CD8-positive, alpha-beta memory T cell (primary cell): ENCODE measurements at regions not wholly inside any gene's neighbourhood (a gene's known extent, or its start where the extent isn't known, plus 50 kb on each side); places are given as distances from the start of the nearest gene placed in this dataset.

Experiments used
- CTCF ChIA-PET: fragments of 350-600 bp; sonication (Branson Sonifier 250); formaldehyde crosslinking; loops from one replicate; lab custom pipeline; 2021; ENCODE audit warnings: antibody characterized with exemption; lab: Charles Lee
- POLR2A ChIA-PET: fragments of 350-600 bp; sonication (Branson Sonifier 250); formaldehyde crosslinking; loops from one replicate; lab custom pipeline; 2021; ENCODE audit warnings: antibody characterized with exemption; lab: Charles Lee
- DNase-seq, 5 donors: peaks; one replicate each; pipeline versions ENCODE4 v3.0.0 to v3.0.0-alpha.2; 2020 to 2022; ENCODE audit warnings: mixed read lengths in 1 of 5
- H3K27ac ChIP-seq: one replicate; pipeline ENCODE4 v1.7.0; 2013; ENCODE audit warnings: low read depth, mild to moderate bottlenecking, low read length, moderate library complexity
- H3K27me3 ChIP-seq: 2 replicates; pipeline ENCODE4 v1.7.0; 2013; ENCODE audit warnings: low read length, mild to moderate bottlenecking; ENCODE audit not compliant: insufficient read depth, poor library complexity, severe bottlenecking
- H3K36me3 ChIP-seq: 2 replicates; pipeline ENCODE4 v1.7.0; 2013; ENCODE audit warnings: mild to moderate bottlenecking, low read length, moderate library complexity; ENCODE audit not compliant: insufficient read depth
- H3K4me1 ChIP-seq: 2 replicates; pipeline ENCODE4 v1.7.0; 2013; ENCODE audit warnings: mild to moderate bottlenecking, low read length, moderate library complexity; ENCODE audit not compliant: insufficient read depth
- H3K4me3 ChIP-seq: 2 replicates; pipeline ENCODE4 v1.7.0; 2013; ENCODE audit warnings: mild to moderate bottlenecking, low read length
- H3K9me3 ChIP-seq: 2 replicates; pipeline ENCODE4 v1.7.0; 2013; ENCODE audit warnings: mild to moderate bottlenecking, low read length
- H3K27ac Mint-ChIP-seq, 8 donors: one replicate each; pipeline ENCODE4 v1.8.0; 2020 to 2021; ENCODE audit warnings: mixed read lengths in 8 of 8, mild to moderate bottlenecking in 6 of 8, inconsistent platforms in 3 of 8, moderate library complexity in 3 of 8
- H3K27me3 Mint-ChIP-seq, 2 donors: one replicate each; pipeline ENCODE4 v1.8.0; 2020 to 2021; ENCODE audit warnings: mixed read lengths in 2 of 2, mild to moderate bottlenecking in 1 of 2, moderate library complexity in 1 of 2
- H3K36me3 Mint-ChIP-seq, 3 donors: one replicate each; pipeline ENCODE4 v1.8.0; 2020 to 2021; ENCODE audit warnings: mixed read lengths in 3 of 3, inconsistent platforms in 1 of 3, mild to moderate bottlenecking in 1 of 3
- H3K4me1 Mint-ChIP-seq, 3 donors: one replicate each; pipeline ENCODE4 v1.8.0; 2020 to 2021; ENCODE audit warnings: mixed read lengths in 3 of 3, inconsistent platforms in 1 of 3, mild to moderate bottlenecking in 1 of 3
- H3K4me3 Mint-ChIP-seq, 7 donors: one replicate each; pipeline ENCODE4 v1.8.0; 2020 to 2021; ENCODE audit warnings: mixed read lengths in 7 of 7, mild to moderate bottlenecking in 6 of 7, moderate library complexity in 4 of 7, inconsistent platforms in 2 of 7
- H3K9me3 Mint-ChIP-seq, 5 donors: one replicate each; pipeline ENCODE4 v1.8.0; 2020 to 2022; ENCODE audit warnings: mixed read lengths in 5 of 5, mild to moderate bottlenecking in 3 of 5, moderate library complexity in 2 of 5, inconsistent platforms in 1 of 5

GRCh38 chr5:42912184-42912798 lies 100.6 kb upstream of the SELENOP start:
- no peaks in the 10 kb centered on the region for H3K9me3 Mint-ChIP-seq
- no peaks in the 10 kb centered on the region for H3K36me3 ChIP-seq
- H3K27ac Mint-ChIP-seq, result peak overlapping the region in 2 of 8 donors; percentile 34 to 36
- peaks cover 1 to 4% of the 10 kb centered on the region in 2 donors for H3K27me3 Mint-ChIP-seq
- peak; percentile 13 to 69 (median 47) for DNase-seq
- H3K4me1 Mint-ChIP-seq, result peaks cover 15 to 19% (median 16%) of the 10 kb centered on the region in 3 donors
- H3K4me3 ChIP-seq, result no peak overlapping the region
- peaks cover 0 to 4% (median 0%) of the 10 kb centered on the region in 3 donors for H3K36me3 Mint-ChIP-seq
- H3K27me3 ChIP-seq, result no peaks in the 10 kb centered on the region
- no peaks in the 10 kb centered on the region for H3K9me3 ChIP-seq
- no peak overlapping the region for H3K27ac ChIP-seq
- no peak overlapping the region for H3K4me3 Mint-ChIP-seq
- CTCF ChIA-PET, result interaction anchor here (0.7 to 6.4 kb wide), 27 partner anchors 10 to 477 kb away, joined by 3 to 86 read pairs (median 4); partner anchors contain the start of genes ANXA2R and ZNF131
- H3K4me1 ChIP-seq, result peaks cover 10% of the 10 kb centered on the region
- POLR2A ChIA-PET, result interaction anchor here (0.5 to 2.9 kb wide), 8 partner anchors 26 to 402 kb away, joined by 3 to 14 read pairs (median 4); no protein-coding TSS in a partner anchor

GRCh38 chr5:42908509-42909488 lies 97.1 kb upstream of the SELENOP start:
- ChIA-PET CTCF (interaction anchor here (0.7 to 6.4 kb wide), 34 partner anchors 12 to 575 kb away, joined by 3 to 86 read pairs (median 4); partner anchors contain the start of genes ANXA2R, HMGCS1, TMEM267 and ZNF131), POLR2A (interaction anchor here (0.5 to 2.9 kb wide), 17 partner anchors 19 to 404 kb away, joined by 3 to 40 read pairs (median 4); partner anchors contain the start of genes ANXA2R, HMGCS1 and ZNF131)
- peaks cover 15 to 19% (median 16%) of the 10 kb centered on the region in 3 donors for H3K4me1 Mint-ChIP-seq
- H3K4me1 ChIP-seq, result peaks cover 10% of the 10 kb centered on the region
- H3K27ac ChIP-seq, result no peak overlapping the region
- H3K36me3 ChIP-seq, result no peaks in the 10 kb centered on the region
- peak overlapping the region; percentile 65 to 98 (median 94) for H3K27ac Mint-ChIP-seq
- peak; percentile 82 to 95 (median 88) for DNase-seq
- H3K27me3 Mint-ChIP-seq, result peaks cover 8 to 15% of the 10 kb centered on the region in 2 donors
- peaks cover 0 to 4% (median 0%) of the 10 kb centered on the region in 3 donors for H3K36me3 Mint-ChIP-seq
- no peaks in the 10 kb centered on the region for H3K9me3 ChIP-seq
- no peaks in the 10 kb centered on the region for H3K9me3 Mint-ChIP-seq
- peak overlapping the region; percentile 78 for H3K4me3 ChIP-seq
- peak overlapping the region; percentile 78 to 98 (median 94) for H3K4me3 Mint-ChIP-seq
- peaks cover 6% of the 10 kb centered on the region for H3K27me3 ChIP-seq

- ChIA-PET CTCF (interaction anchor here (0.9 to 6.4 kb wide), 16 partner anchors 19 to 398 kb away, joined by 3 to 86 read pairs (median 7); partner anchors contain the start of genes ANXA2R and ZNF131), POLR2A (interaction anchor here (0.6 to 2.9 kb wide), 12 partner anchors 18 to 405 kb away, joined by 3 to 40 read pairs (median 6); partner anchors contain the start of genes ANXA2R, HMGCS1 and ZNF131)
- peak overlapping the region; percentile 78 to 98 (median 94) for H3K4me3 Mint-ChIP-seq
- peaks cover 0 to 4% (median 0%) of the 10 kb centered on the region in 3 donors for H3K36me3 Mint-ChIP-seq
- Histone ChIP-seq H3K27ac (no peak overlapping the region), H3K27me3 (peaks cover 6% of the 10 kb centered on the region), H3K9me3 (no peaks in the 10 kb centered on the region), H3K4me1 (peaks cover 10% of the 10 kb centered on the region), H3K4me3 (peak overlapping the region; percentile 78), H3K36me3 (no peaks in the 10 kb centered on the region)
- H3K4me1 Mint-ChIP-seq, result peaks cover 15 to 19% (median 16%) of the 10 kb centered on the region in 3 donors
- peak overlapping the region in 7 of 8 donors; percentile 65 to 98 (median 95) for H3K27ac Mint-ChIP-seq
- DNase-seq, result no peak
- H3K9me3 Mint-ChIP-seq, result no peaks in the 10 kb centered on the region
- peaks cover 8 to 15% of the 10 kb centered on the region in 2 donors for H3K27me3 Mint-ChIP-seq
These were observed 96.4 kb upstream of the SELENOP start for GRCh38 chr5:42908086-42908485.

GRCh38 chr5:42905827-42906226 lies 94.1 kb upstream of the SELENOP start:
- H3K27me3 Mint-ChIP-seq, result peaks cover 8 to 15% of the 10 kb centered on the region in 2 donors
- Histone ChIP-seq H3K27ac (no peak overlapping the region), H3K4me3 (no peak overlapping the region), H3K9me3 (no peaks in the 10 kb centered on the region), H3K4me1 (peaks cover 10% of the 10 kb centered on the region), H3K27me3 (peaks cover 6% of the 10 kb centered on the region), H3K36me3 (no peaks in the 10 kb centered on the region)
- no peaks in the 10 kb centered on the region for H3K9me3 Mint-ChIP-seq
- H3K4me3 Mint-ChIP-seq, result no peak overlapping the region
- DNase-seq, result no peak
- no peak overlapping the region for H3K27ac Mint-ChIP-seq
- ChIA-PET POLR2A (no interaction called here), CTCF (no interaction called here)
- peaks cover 0 to 4% (median 0%) of the 10 kb centered on the region in 3 donors for H3K36me3 Mint-ChIP-seq
- peaks cover 12 to 14% (median 12%) of the 10 kb centered on the region in 3 donors for H3K4me1 Mint-ChIP-seq

- Histone ChIP-seq H3K27me3 (no peaks in the 10 kb centered on the region), H3K4me1 (no peaks in the 10 kb centered on the region), H3K27ac (no peak overlapping the region), H3K9me3 (no peaks in the 10 kb centered on the region), H3K36me3 (no peaks in the 10 kb centered on the region), H3K4me3 (no peak overlapping the region)
- H3K4me1 Mint-ChIP-seq, result no peaks in the 10 kb centered on the region
- no peak overlapping the region for H3K4me3 Mint-ChIP-seq
- peaks cover 0 to 2% (median 0%) of the 10 kb centered on the region in 3 donors for H3K36me3 Mint-ChIP-seq
- ChIA-PET CTCF (no interaction called here), POLR2A (no interaction called here)
- peaks cover 4 to 15% of the 10 kb centered on the region in 2 donors for H3K27me3 Mint-ChIP-seq
- DNase-seq, result no peak
- no peaks in the 10 kb centered on the region for H3K9me3 Mint-ChIP-seq
- H3K27ac Mint-ChIP-seq, result no peak overlapping the region
These were observed 89.0 kb upstream of the SELENOP start for GRCh38 chr5:42900734-42901133.

- no peak for DNase-seq
- no peak overlapping the region for H3K27ac ChIP-seq
- Mint-ChIP-seq H3K9me3 (no peaks in the 10 kb centered on the region), H3K36me3 (peaks cover 0 to 2% (median 0%) of the 10 kb centered on the region in 3 donors), H3K27me3 (peaks cover 0 to 15% of the 10 kb centered on the region in 2 donors), H3K27ac (no peak overlapping the region), H3K4me1 (no peaks in the 10 kb centered on the region), H3K4me3 (no peak overlapping the region)
- H3K4me3 ChIP-seq, result no peak overlapping the region
- no peaks in the 10 kb centered on the region for H3K27me3 ChIP-seq
- no peaks in the 10 kb centered on the region for H3K4me1 ChIP-seq
- ChIA-PET POLR2A (no interaction called here), CTCF (interaction anchor here (0.5 to 2.0 kb wide), 2 partner anchors 9 to 761 kb away, joined by 3 to 5 read pairs; no protein-coding TSS in a partner anchor)
- no peaks in the 10 kb centered on the region for H3K36me3 ChIP-seq
- no peaks in the 10 kb centered on the region for H3K9me3 ChIP-seq
These were observed 87.1 kb upstream of the SELENOP start for GRCh38 chr5:42898760-42899159.

- CTCF ChIA-PET, result no interaction called here
- Histone ChIP-seq H3K36me3 (no peaks in the 10 kb centered on the region), H3K4me3 (no peak overlapping the region), H3K4me1 (no peaks in the 10 kb centered on the region), H3K9me3 (no peaks in the 10 kb centered on the region), H3K27me3 (no peaks in the 10 kb centered on the region), H3K27ac (no peak overlapping the region)
- Mint-ChIP-seq H3K9me3 (no peaks in the 10 kb centered on the region), H3K27ac (peak overlapping the region in 1 of 8 donors; percentile 77), H3K4me1 (no peaks in the 10 kb centered on the region), H3K4me3 (no peak overlapping the region), H3K27me3 (peaks cover 5 to 15% of the 10 kb centered on the region in 2 donors), H3K36me3 (peaks cover 0 to 3% (median 0%) of the 10 kb centered on the region in 3 donors)
- DNase-seq, result no peak
- POLR2A ChIA-PET, result no interaction called here
These were observed 84.8 kb upstream of the SELENOP start for GRCh38 chr5:42896523-42896922.
